Mesenchymal stem cell (in vitro differentiated cells and primary cell): ENCODE measurements at regions not wholly inside any gene's neighbourhood (a gene's known extent, or its start where the extent isn't known, plus 50 kb on each side); places are given as distances from the start of the nearest gene placed in this dataset.

Source experiments
- DNase-seq: peaks from one replicate; pipeline ENCODE4 v3.0.0-alpha.2; 2013
- H2AFZ ChIP-seq: one replicate; pipeline ENCODE4 v1.6.1; 2013; ENCODE audit warnings: low read depth, mild to moderate bottlenecking, control low read depth, inconsistent platforms, low read length, moderate library complexity
- H2AK5ac ChIP-seq: 2 replicates; pipeline ENCODE4 v1.6.1; 2013; ENCODE audit warnings: low read length, moderate library complexity, mild to moderate bottlenecking, inconsistent platforms; ENCODE audit not compliant: severe bottlenecking
- H2BK120ac ChIP-seq: one replicate; pipeline ENCODE4 v1.6.1; 2013; ENCODE audit warnings: low read depth, mild to moderate bottlenecking, inconsistent platforms, low read length, moderate library complexity
- H2BK12ac ChIP-seq, 2 experiments: one replicate each; pipeline ENCODE4 v1.6.1; 2013; ENCODE audit warnings: inconsistent platforms in 2 of 2, low read length in 2 of 2, mild to moderate bottlenecking in 2 of 2, moderate library complexity in 2 of 2, control low read depth in 1 of 2
- H2BK15ac ChIP-seq: one replicate; pipeline ENCODE4 v1.6.1; 2013; ENCODE audit warnings: mild to moderate bottlenecking, low read depth, inconsistent platforms; ENCODE audit not compliant: poor library complexity, severe bottlenecking
- H2BK5ac ChIP-seq: 2 replicates; pipeline ENCODE4 v1.6.1; 2013; ENCODE audit warnings: low read depth, mild to moderate bottlenecking, low read length, control low read depth, inconsistent platforms; ENCODE audit not compliant: poor library complexity, severe bottlenecking
- H3K14ac ChIP-seq, 2 experiments: one replicate each; pipeline ENCODE4 v1.6.1; 2013; ENCODE audit warnings: inconsistent platforms in 2 of 2, low read length in 2 of 2, control low read depth in 1 of 2, mild to moderate bottlenecking in 1 of 2, moderate library complexity in 1 of 2
- H3K18ac ChIP-seq, 2 experiments: one replicate each; pipeline ENCODE4 v1.6.1; 2013; ENCODE audit warnings: inconsistent platforms in 2 of 2, low read length in 2 of 2, control low read depth in 1 of 2, low read depth in 1 of 2, mild to moderate bottlenecking in 1 of 2
- H3K23ac ChIP-seq, 2 experiments: one replicate each; pipeline ENCODE4 v1.6.1; 2013; ENCODE audit warnings: inconsistent platforms in 2 of 2, low read length in 2 of 2, mild to moderate bottlenecking in 2 of 2, moderate library complexity in 2 of 2, control low read depth in 1 of 2
- H3K27ac ChIP-seq: 2 replicates; pipeline ENCODE4 v1.5.1; 2013; ENCODE audit warnings: mild to moderate bottlenecking, moderate library complexity, low read length, control low read depth, inconsistent platforms; ENCODE audit not compliant: poor library complexity, severe bottlenecking
- H3K27me3 ChIP-seq, 2 experiments: 2 replicates each; pipeline versions ENCODE4 v1.6.1 to v1.7.0; 2013; ENCODE audit warnings: low read length in 2 of 2, mild to moderate bottlenecking in 2 of 2, moderate library complexity in 2 of 2, control low read depth in 1 of 2, inconsistent platforms in 1 of 2; ENCODE audit not compliant: control insufficient read depth in 1 of 2, insufficient read depth in 1 of 2
- H3K36me3 ChIP-seq, 2 experiments: 2 replicates each; pipeline versions ENCODE4 v1.6.1 to v1.7.0; 2013; ENCODE audit warnings: low read length in 2 of 2, control low read depth in 1 of 2, inconsistent platforms in 1 of 2, low read depth in 1 of 2, mild to moderate bottlenecking in 1 of 2; ENCODE audit not compliant: insufficient read depth in 2 of 2, control insufficient read depth in 1 of 2
- H3K4ac ChIP-seq, 2 experiments: one replicate each; pipeline ENCODE4 v1.6.1; 2013; ENCODE audit warnings: inconsistent platforms in 2 of 2, low read length in 2 of 2, mild to moderate bottlenecking in 2 of 2, moderate library complexity in 2 of 2, control low read depth in 1 of 2, low read depth in 1 of 2
- H3K4me1 ChIP-seq: 2 replicates; pipeline ENCODE4 v1.6.1; 2013; ENCODE audit warnings: low read depth, low read length, control low read depth; ENCODE audit not compliant: control insufficient read depth, insufficient read depth
- H3K4me2 ChIP-seq: 2 replicates; pipeline ENCODE4 v1.6.1; 2013; ENCODE audit warnings: low read length, mild to moderate bottlenecking, inconsistent platforms; ENCODE audit not compliant: poor library complexity, severe bottlenecking
- H3K4me3 ChIP-seq, 2 experiments: 2 replicates each; pipeline versions ENCODE4 v1.5.1 to v1.7.0; 2013; ENCODE audit warnings: low read length in 2 of 2, mild to moderate bottlenecking in 2 of 2, control low read depth in 1 of 2, low read depth in 1 of 2; ENCODE audit not compliant: insufficient read depth in 1 of 2
- H3K79me1 ChIP-seq: replicated peaks from 2 replicates; pipeline ENCODE4 v1.6.1; 2013; ENCODE audit warnings: mild to moderate bottlenecking, control low read depth, low read length, inconsistent platforms; ENCODE audit not compliant: poor library complexity, severe bottlenecking
- H3K9ac ChIP-seq: 2 replicates; pipeline ENCODE4 v1.7.0; 2013; ENCODE audit warnings: mild to moderate bottlenecking, low read length, moderate library complexity
- H3K9me3 ChIP-seq: 2 replicates; pipeline ENCODE4 v1.7.0; 2013; ENCODE audit warnings: mild to moderate bottlenecking, low read length; ENCODE audit not compliant: control insufficient read depth
- H4K8ac ChIP-seq: one replicate; pipeline ENCODE4 v1.6.1; 2013; ENCODE audit warnings: inconsistent platforms, mild to moderate bottlenecking, low read length, moderate library complexity
- H4K91ac ChIP-seq: one replicate; pipeline ENCODE4 v1.6.1; 2013; ENCODE audit warnings: mild to moderate bottlenecking, low read length, inconsistent platforms
- WGBS: methylation state at CpG from one replicate; pipeline ENCODE4 v1.1.7; 2013; ENCODE audit warnings: mixed read lengths; 5-methylcytosine and 5-hydroxymethylcytosine counted together

- H2BK12ac ChIP-seq, result no peak overlapping the region
- no peak overlapping the region for H3K4me2 ChIP-seq
- H2BK15ac ChIP-seq, result no peak overlapping the region
- H3K27me3 ChIP-seq, result no peaks in the 10 kb centered on the region
- no peak overlapping the region for H3K23ac ChIP-seq
- H3K4me3 ChIP-seq, result no peak overlapping the region
- H4K91ac ChIP-seq, result no peak overlapping the region
- WGBS, result 95% methylated on average over 5 of the region's 5 CpGs
- H3K4me1 ChIP-seq, result peaks cover 5% of the 10 kb centered on the region
- H3K4ac ChIP-seq, result no peak overlapping the region
- no peak overlapping the region for H3K18ac ChIP-seq
- H3K27ac ChIP-seq, result no peak overlapping the region
- no peak overlapping the region for H2AFZ ChIP-seq
- H2BK5ac ChIP-seq, result no peak overlapping the region
- no peak overlapping the region for H2BK120ac ChIP-seq
- H3K9ac ChIP-seq, result no peak overlapping the region
- no peak for DNase-seq
- H3K14ac ChIP-seq, result no peak overlapping the region
- H4K8ac ChIP-seq, result no peak overlapping the region
- no peaks in the 10 kb centered on the region for H3K79me1 ChIP-seq
- no peak overlapping the region for H2AK5ac ChIP-seq
- H3K9me3 ChIP-seq, result no peaks in the 10 kb centered on the region
- no peaks in the 10 kb centered on the region for H3K36me3 ChIP-seq
Measured at GRCh38 chr2:62344472-62344871, 148.6 kb downstream of the B3GNT2 start.

- Histone ChIP-seq H2BK12ac (no peak overlapping the region), H3K9me3 (no peaks in the 10 kb centered on the region), H3K36me3 (no peaks in the 10 kb centered on the region), H4K91ac (no peak overlapping the region), H3K4me2 (no peak overlapping the region), H4K8ac (no peak overlapping the region), H3K79me1 (no peaks in the 10 kb centered on the region), H2AFZ (no peak overlapping the region), H3K9ac (no peak overlapping the region), H3K14ac (no peak overlapping the region), H3K27ac (no peak overlapping the region), H3K4me1 (peaks cover 5% of the 10 kb centered on the region), H3K23ac (no peak overlapping the region), H2BK5ac (no peak overlapping the region), H3K27me3 (no peaks in the 10 kb centered on the region), H3K4me3 (no peak overlapping the region), H2BK120ac (no peak overlapping the region), H2BK15ac (no peak overlapping the region), H3K4ac (no peak overlapping the region), H2AK5ac (peak overlapping the region; percentile 75), H3K18ac (no peak overlapping the region)
- DNase-seq, result no peak
- 100% methylated on average over 3 of the region's 5 CpGs for WGBS
Measured at GRCh38 chr2:62343636-62344337, 147.9 kb downstream of the B3GNT2 start.

- H3K4me2 ChIP-seq, result no peak overlapping the region
- no peak overlapping the region for H2BK5ac ChIP-seq
- H3K4me3 ChIP-seq, result no peak overlapping the region
- no peaks in the 10 kb centered on the region for H3K79me1 ChIP-seq
- H3K4ac ChIP-seq, result no peak overlapping the region
- H3K27ac ChIP-seq, result no peak overlapping the region
- no peak overlapping the region for H3K23ac ChIP-seq
- H3K9me3 ChIP-seq, result no peaks in the 10 kb centered on the region
- H2BK15ac ChIP-seq, result no peak overlapping the region
- H2BK120ac ChIP-seq, result no peak overlapping the region
- H3K4me1 ChIP-seq, result peaks cover 5% of the 10 kb centered on the region
- no peak overlapping the region for H4K91ac ChIP-seq
- no peak overlapping the region for H3K18ac ChIP-seq
- H2AK5ac ChIP-seq, result no peak overlapping the region
- no peak overlapping the region for H3K9ac ChIP-seq
- H2AFZ ChIP-seq, result no peak overlapping the region
- H3K14ac ChIP-seq, result no peak overlapping the region
- no peak for DNase-seq
- no peaks in the 10 kb centered on the region for H3K27me3 ChIP-seq
- no peaks in the 10 kb centered on the region for H3K36me3 ChIP-seq
- H2BK12ac ChIP-seq, result no peak overlapping the region
- H4K8ac ChIP-seq, result no peak overlapping the region
Measured at GRCh38 chr2:62343206-62343605, 147.3 kb downstream of the B3GNT2 start.

- H3K79me1 ChIP-seq, result no peaks in the 10 kb centered on the region
- WGBS, result 15% methylated on average over 2 of the region's 4 CpGs
- H3K27ac ChIP-seq, result no peak overlapping the region
- no peak overlapping the region for H3K9ac ChIP-seq
- peak overlapping the region in 1 of 2 experiments; percentile 93 for H2BK12ac ChIP-seq
- H3K14ac ChIP-seq, result no peak overlapping the region
- H4K8ac ChIP-seq, result peak overlapping the region; percentile 72
- H3K9me3 ChIP-seq, result no peaks in the 10 kb centered on the region
- H3K4me3 ChIP-seq, result no peak overlapping the region
- H2AFZ ChIP-seq, result no peak overlapping the region
- H3K18ac ChIP-seq, result peak overlapping the region in 1 of 2 experiments; percentile 54
- no peaks in the 10 kb centered on the region for H3K36me3 ChIP-seq
- no peaks in the 10 kb centered on the region for H3K27me3 ChIP-seq
- no peak overlapping the region for H3K4ac ChIP-seq
- H3K4me2 ChIP-seq, result no peak overlapping the region
- no peak overlapping the region for H2BK15ac ChIP-seq
- peak; percentile 60 for DNase-seq
- no peak overlapping the region for H3K23ac ChIP-seq
- peaks cover 5% of the 10 kb centered on the region for H3K4me1 ChIP-seq
- H2AK5ac ChIP-seq, result no peak overlapping the region
- H4K91ac ChIP-seq, result no peak overlapping the region
- no peak overlapping the region for H2BK5ac ChIP-seq
- H2BK120ac ChIP-seq, result no peak overlapping the region
Measured at GRCh38 chr2:62340994-62341484, 145.1 kb downstream of the B3GNT2 start.
